ENCODE measurements at regions not wholly inside any gene's neighbourhood (a gene's known extent, or its start where the extent isn't known, plus 50 kb on each side); places are given as distances from the start of the nearest gene placed in this dataset.
"Not testable (repeated sequence)": the region's sequence is repeated elsewhere in the genome, so short reads cannot be mapped to it uniquely, and the experiment has no call there.

DNA sequence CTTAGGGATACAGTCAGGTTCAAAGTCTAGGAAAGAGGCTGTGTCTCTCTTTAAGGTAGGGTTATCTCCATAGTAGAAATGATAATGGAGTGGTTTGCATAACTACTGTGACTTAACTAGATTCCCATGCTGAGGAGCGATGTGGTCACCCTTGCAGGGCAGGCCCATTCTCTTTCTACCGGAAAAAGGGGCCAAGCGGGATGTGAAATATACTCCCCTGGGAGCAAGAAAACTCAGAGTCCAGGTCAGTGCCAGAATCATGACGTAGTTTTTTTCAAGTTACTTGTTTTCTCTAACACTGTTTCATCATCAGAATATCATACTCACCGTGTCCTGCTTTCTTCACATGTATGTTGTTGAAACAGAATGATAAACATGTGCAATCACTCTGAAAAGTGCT is 649.0 kb upstream of the ANKRD30A start:
- no peak for DNase-seq

DNA sequence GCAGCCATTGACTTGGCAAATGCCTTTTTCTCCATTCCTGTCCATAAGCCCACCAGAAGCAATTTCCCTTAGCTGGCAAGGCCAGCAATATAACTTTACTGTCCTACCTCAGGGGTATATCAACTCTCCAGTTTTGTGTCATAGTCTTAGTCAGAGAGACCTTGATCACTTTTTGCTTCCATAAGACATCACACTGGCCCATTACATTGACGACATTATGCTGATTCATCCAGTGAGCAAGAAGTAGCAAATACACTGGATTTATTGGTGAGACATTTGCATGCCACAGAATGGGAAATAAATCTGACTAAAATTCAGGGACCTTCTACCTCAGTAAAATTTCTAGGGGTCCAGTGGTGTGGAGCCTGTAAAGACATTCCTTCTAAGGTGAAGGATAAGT is 649.7 kb upstream of the ANKRD30A start:
- no peak for DNase-seq

DNA sequence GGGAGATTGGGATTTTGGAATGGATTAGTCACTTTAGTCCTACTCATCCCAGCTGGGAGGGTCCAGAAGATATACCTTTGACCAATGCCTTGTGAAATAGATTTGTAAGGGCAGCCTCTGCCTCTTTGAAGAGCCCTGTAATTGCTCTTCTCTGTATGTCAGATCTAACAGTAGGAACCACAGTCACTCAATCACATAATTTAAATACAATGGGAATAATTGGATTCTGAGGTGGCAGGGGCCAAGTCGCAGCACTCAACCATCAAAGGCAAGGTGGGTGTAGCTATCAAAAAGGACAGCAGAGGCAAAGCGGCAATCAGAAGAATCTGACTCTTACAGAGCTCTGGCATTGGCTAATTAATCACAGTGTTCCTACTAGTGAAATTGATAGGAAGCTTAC is 650.9 kb upstream of the ANKRD30A start:
- no peak for DNase-seq

DNA sequence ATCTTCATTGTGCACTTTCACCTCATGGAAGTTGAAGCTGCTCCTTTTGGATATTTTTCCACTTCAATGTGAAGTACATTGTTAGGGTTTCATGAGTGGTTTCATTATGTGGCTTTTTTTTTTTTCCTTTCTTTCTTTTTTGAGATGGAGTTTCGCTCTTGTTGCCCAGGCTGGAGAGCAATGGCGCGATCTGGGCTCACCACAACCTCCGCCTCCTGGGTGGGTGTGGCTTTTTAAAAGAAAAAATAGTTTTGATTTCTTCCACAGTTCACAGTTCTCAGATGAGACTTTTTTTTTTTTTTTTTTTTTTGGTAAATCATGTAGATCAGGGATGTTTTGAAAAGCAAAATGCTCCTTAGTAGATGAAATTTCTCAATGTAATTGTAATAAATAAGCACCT is 652.3 kb upstream of the ANKRD30A start:
- no peak for DNase-seq

DNA sequence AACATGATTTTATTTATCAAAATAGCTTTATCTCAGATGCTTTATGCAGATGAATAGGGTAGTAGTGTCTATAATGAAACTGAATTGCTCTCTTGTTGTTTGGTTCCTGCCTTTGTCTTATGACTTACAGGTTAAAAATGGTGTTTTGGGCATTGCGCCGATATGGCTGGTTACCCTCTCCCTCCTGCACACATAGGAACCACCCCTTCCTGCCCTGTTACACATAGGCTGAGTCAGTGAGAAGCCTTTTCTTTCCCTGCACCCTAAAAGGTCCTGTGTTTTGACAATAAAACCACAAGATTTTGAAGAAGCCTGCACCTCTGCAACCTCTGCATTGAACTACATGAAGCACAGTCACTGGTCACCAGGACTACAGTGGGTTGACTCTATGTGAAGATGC is 655.8 kb upstream of the ANKRD30A start:
- DNase-seq, result no peak

DNA sequence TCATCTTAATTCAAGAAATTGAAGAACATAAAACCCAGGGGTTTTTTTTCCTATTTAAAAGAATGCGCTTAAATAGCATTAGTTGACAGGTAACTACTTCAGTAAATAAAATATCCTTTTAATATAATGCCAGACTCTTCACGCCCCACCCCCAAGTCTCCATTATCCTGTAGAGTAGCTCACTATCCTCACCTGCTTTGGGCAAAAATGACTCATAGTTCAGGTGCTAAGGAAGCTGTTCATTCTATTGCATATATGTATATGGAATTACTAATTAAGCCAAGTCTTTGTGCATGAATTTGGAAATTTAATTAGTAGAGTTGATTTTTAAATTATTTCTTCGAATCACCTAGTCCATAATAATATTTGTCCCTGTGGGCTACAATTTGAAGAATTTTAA is 656.8 kb upstream of the ANKRD30A start:
- DNase-seq, result no peak

DNA sequence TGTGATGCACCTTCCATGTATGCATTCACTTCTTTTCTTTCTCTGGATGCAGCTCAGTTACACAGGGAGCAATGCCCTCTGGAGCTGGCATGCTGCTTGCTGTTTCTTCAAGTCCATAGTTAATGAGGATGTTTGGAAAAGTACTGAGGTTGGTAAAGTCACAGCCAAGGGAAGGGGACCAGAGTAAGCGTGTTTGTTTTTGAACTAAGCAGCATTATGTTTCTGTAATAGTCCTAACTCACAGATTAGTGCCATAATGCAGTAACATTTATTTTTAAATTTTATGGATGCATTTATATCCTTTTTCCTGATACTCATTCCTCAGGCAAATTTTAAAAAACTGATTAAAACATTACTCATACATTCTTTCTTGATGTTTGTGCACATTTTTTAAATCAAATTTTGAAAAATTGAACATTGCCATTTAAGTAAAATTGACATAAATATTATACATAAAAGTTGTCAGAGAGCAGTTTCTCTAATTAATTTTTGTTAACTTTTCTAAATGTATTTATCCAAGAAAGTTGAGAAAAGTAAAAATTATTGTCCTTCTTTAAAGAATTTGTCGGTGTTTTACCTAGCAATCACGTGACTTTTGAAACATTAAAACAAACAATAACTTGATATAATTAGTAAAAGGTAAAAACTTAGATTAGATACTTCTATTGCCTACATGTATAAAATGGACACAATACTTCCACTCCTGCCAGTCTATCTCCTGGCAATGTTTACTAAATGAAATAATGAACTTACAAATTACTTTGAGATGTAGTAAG is 659.6 kb upstream of the ANKRD30A start:
- no peak for DNase-seq

DNA sequence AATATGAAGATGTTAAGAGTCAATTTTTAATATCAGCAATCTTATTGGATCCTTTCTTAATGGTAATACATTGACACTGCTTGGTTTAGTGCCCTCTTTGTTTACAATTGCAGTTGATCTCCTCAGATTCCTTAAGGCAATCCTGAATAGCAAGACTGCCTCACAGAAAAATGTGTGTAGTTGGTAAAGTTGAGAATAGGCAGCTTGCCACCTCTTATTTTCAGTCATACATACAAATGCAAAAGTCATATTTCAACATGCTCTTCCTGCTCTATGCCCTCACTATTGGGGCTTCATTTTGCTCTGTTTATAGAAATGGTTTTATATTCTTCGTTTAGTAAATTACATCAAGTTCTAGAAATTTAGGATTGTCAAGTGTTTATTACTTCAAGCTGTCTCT is 661.1 kb upstream of the ANKRD30A start:
- DNase-seq, result no peak

DNA sequence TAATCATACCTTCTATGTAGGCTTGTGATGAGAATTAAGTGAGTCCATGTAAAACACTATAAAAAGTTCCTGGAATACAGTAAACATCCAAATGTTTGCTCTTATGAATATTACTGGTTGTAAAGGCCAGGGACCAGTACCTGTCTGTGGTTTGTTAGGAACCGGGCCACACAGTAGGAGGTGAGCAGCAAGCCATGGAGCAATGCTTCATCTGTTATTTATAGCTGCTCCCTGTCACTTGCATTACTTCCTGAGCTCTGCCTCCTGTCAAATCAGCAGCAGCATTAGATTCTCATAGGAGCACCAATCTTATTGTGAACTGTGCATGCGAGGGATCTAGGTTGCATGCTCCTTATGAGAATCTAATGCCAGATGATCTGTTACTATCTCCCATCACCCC is 662.0 kb upstream of the ANKRD30A start:
- DNase-seq, result no peak

DNA sequence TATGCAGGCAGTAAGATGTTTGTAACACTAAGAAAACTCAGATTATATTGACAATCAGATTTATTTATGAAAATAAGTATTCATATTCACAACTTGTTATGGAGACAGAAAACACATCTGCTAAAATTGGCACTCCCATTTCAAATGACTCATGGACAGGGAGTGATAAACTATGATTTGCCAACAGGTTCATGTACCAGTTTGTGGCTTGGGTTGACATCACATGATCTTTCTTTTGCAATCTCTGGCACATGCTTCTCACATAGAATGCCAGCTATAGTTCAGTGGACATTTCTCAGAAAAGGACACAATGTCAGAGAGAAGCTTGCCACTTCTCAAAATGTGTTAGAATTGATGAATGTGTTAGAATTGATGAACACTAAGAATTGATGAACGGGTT is 663.2 kb upstream of the ANKRD30A start:
- no peak for DNase-seq

DNA sequence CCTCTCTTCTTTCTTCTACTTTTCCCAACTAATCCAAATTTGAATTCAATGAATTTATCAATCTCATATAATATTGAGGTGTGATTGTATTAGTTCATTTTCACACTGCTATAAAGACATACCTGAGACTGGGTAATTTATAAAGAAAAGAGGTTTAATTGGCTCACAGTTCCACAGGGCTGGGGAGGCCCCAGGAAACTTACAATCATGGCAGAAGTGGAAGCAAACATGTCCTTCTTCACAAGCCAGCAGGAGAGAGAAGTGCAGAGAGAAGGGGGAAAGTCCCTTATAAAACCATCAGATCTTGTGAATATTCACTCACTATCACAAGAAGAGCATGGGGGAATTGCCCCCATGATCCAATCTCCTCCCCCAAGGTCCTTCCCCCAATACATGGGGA is 667.0 kb upstream of the ANKRD30A start:
- DNase-seq, result not testable (repeated sequence)

DNA sequence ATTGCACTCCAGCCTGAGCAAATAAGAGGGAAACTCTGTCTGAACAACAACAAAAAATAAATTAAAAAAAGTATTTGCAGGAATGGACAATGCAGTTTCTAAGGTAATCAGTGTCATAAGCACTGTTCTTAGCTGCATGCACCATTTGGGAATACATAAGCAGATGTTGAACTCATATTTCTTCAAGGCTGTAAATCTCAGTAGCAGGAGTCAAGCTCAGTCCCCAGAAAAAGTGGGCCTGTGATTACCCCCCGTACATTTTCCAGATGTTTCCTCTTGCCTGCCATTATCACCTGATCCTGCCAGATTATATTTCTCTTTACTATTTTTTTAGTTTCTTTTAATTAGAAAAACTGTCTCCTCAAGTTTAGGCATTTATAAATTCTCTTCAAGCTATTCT is 667.6 kb upstream of the ANKRD30A start:
- no peak for DNase-seq

DNA sequence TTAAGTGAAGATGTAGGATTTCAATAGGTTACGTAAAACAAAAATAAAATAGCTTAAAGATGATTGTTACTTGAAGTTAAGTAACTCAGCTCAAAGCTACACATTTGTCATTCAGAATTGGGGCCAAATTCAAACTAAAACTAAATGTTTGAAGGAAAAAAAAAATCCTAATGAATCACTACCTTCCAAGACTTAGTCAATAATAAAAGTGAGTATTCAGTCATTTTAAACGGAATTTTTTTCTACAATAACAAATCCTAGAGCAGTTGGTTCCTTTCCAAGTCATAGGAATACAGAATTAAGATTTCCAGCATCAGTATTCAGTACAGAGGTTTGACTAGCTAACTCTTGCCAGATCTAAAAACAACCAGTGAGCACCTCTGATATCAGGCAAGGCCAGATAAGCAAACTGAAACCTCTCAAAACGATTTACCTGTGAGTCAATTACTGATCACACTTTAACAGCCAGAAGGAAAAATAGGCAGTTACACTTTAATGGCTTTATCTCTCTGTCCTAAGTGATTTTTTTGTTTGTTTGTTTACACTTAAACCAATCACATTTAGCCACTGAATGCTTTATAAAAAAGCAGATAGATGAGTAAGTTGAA is 669.8 kb upstream of the ANKRD30A start:
- no peak for DNase-seq

DNA sequence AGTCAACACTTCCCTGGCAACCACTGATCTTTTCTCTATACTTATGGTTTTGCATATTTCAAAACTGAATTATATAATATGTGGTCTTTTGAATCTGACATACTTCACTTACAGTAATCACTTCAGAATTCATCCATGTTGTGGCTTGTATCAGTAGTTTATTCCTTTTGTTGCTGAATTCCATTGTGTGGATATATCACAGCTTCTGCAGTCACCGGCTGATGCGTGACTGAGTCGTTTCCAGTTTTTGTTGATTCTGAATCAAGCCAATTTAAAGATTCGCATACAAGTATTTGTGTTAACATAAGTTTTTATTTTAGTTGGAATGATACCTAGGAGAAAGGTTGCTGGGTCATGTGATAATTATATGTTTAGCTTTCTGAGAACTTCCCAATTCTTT is 672.5 kb upstream of the ANKRD30A start:
- DNase-seq, result no peak

DNA sequence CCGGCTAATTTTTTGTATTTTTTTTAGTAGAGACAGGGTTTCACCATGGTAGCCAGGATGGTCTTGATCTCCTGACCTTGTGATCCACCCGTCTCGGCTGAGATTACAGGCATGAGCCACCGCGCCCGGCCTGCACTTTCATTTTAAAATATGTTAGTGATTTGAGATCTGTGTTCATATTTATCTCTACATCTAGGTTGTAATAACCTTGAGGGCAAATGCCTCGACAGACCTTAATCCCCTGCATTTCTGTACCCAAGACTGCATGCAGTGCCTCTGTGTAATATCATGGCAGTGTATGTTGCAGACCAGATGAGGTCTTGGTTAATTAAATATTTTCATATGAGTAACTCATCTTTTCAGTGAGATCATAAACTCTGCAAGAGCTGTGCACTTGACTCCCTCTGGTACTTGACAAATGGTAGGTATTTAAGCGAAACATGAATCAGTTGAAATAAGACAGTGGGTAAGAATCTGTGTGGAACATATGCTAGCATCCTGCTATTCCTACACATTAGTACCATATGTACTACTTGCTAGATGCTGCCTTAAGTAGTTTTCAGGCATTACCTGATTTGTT is 673.9 kb upstream of the ANKRD30A start:
- DNase-seq, result peak; percentile 25

DNA sequence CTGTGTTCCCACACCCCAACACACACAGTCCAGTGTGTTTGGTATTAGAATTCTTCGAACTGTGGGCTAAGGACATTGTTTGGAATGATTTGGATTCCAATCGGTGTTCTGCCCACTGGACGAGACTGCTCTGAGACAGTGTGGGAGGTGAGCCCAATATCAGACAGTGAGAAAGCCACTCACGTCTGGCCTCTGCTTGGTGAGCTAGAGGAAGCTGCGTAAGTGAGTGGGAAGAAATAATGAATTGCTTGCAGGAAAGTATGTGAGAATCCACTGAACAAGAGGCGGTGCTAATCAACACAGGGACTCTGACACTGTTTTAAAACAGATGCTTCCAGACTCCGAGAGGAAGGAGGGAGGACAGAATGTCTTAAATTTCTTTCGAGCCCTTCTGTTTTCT is 675.0 kb upstream of the ANKRD30A start:
- DNase-seq, result no peak

DNA sequence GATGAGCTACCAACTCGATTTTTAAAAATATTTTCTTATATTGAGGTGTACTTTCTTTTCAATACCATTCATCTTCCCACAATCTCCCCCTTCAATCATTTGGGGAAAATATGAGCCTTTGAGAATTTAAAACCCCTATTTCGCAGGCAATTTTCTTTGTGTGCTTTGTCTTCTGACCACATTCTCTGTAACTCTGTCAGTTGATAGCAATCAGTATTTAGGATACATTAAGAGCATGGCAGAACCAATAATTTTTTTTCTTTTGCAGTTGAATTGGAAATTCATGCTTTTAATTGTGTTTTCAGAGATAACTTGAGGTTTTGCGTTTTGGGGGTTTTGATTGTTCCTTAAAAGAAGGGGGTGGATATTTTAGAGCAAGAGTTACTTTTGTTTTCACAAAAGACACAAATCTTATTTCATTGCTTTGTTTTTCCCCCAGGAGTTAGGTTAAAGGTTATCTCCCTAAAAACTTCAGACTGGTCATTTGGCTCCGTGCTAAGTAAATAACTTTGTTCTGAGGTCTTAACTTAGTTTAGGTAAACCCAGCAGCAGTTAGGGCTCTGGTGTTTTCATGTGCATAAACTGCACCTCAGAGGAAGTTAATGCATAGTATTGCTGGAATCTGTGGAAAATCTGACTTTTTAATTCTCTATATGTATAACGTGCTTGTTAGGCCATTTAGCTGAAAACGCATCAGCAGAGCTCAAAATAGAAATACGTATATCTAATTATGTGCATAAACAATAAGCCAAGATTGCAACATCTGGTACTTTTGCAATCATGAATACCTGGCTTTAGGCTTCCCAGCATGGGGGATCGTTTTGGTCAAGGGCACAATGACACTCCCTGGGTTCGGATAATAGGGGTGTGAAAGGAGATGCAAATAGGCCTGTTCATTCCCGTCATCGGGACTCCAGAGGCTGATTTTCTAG is 676.4 kb upstream of the ANKRD30A start:
- DNase-seq, result peak; percentile 13

DNA sequence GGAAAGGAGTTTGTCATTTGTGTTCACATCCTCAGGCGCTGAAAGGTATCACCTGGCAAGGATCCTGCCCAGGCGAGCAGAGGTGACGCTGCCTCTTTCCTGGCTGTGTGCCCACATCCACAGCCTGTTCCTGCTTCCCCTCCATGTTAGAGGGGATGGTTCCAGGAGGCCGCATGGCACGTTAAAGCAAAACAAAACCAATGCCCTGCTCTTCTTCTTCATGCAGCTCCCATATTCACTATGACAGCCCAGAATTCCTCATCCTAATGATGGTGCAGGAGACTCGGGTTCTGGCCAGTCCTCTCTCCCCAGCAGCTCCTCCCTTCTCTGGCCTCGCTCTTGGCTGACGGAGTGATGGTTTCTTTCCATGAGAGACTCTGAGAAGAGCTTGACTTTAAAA is 678.5 kb upstream of the ANKRD30A start:
- DNase-seq, result peak; percentile 79

DNA sequence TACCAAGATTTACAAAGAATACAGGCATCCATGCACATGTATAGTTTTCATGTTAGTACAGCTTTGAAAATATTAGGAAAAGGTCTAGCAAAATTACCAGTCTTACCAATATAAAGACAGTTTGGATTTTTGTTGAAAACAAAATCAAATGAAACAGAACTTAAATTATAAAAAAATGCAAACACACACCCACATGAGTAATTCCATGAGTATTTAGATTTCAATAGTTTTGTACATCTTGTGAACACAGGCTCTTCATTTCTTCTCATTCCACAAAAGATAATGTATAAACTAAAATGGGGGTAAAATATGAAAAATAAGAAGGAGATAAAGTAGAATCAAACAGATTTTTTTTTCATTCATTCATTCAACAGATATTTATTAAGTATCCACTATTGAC is 682.2 kb upstream of the ANKRD30A start:
- no peak for DNase-seq

DNA sequence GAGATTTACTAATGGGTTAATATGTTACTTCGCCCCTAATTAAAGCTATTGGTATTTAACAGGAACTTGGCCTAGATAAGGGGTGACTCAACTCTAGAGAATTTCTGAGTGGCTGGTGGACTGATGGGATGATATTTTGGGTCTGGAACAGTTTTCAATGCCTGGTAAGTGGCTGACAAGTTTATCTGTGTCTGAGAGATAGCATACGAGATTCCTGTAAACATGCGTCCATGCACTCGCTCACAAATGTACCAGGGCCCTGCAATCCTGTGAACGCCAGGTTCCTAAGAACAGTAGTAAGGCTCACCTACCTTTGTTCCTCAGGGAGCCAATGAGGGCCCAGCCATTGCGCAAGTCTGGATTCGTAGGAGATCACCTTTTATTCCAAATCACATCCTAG is 683.8 kb upstream of the ANKRD30A start:
- no peak for DNase-seq

DNA sequence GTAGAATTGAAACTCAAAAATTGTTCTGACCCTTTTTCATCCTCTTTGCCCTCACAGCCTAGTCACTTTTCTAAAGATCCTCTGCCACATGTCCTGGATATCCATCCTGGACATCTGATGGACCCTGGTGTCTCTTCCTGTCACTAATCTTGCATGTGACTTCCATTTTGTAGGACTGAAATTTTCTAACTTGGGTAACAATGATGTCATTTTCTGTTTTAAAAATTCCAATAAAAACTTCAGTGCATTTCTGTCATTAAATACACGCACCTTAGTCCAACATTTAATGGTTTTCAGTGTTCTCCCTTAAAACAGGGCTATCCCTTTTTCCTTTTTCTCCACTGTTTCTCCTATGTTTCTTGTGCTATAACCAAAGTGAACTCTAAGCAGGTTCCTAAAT is 684.9 kb upstream of the ANKRD30A start:
- no peak for DNase-seq

DNA sequence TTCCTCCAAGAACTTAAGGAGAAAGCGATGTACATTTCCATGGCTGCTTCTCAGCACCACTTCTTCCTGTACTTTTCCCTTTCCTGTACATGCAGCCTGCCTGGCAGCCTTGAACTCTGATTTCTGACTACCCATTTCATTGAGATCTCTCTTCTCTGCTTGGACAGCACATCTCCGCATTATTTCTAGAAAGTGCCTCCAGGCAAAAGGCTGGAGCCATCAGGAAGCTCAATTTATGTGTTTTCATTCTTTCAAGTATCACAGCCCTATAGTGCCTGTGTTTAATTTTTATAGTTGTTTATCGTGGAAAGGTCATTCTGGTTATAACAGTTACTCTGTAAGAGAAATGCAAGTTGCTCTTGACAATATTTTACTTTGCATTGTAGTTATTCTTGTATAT is 688.0 kb upstream of the ANKRD30A start:
- no peak for DNase-seq

DNA sequence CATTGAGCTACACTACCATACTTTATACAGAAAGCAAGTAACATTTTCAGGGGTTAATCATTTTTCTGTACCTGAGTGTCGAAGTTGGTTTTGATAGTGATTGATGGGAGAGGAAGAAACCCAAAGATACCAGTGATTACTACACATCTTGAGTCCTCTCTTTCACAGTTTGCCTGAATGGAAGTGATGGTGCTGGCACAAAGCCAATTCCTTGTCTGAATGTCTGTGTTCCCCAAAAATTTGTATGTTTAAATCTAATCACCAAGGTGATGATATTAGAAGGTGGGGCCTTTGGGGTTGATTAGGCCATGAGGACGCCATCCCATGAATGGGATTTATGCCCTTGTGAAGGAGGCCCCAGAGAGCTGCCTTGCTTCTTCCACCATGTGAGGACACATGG is 696.9 kb upstream of the ANKRD30A start:
- DNase-seq, result no peak
